Sigmoid colon (tissue), 4 donors: ENCODE measurements at regions not wholly inside any gene's neighbourhood (a gene's known extent, or its start where the extent isn't known, plus 50 kb on each side); places are given as distances from the start of the nearest gene placed in this dataset.

Experiments
- CTCF ChIP-seq, 4 experiments: fragments of 450-650 bp in 3 of 4; fragments of 200-600 bp in 1 of 4; IDR thresholded peaks; one replicate each; pipeline ENCODE4 v1.5.1; 2016 to 2019; ENCODE audit warnings: antibody characterized with exemption in 4 of 4, mild to moderate bottlenecking in 3 of 4, moderate library complexity in 2 of 4
- POLR2A ChIP-seq, 2 donors: fragments of 450-650 bp; IDR thresholded peaks; one replicate each; pipeline ENCODE4 v1.6.1; 2016; ENCODE audit warnings: antibody characterized with exemption in 2 of 2, mild to moderate bottlenecking in 2 of 2, moderate library complexity in 2 of 2
- POLR2AphosphoS5 ChIP-seq, 4 donors: sonication (generic); formaldehyde crosslinking; IDR thresholded peaks; one replicate each; pipeline ENCODE4 v1.6.1; 2017; ENCODE audit warnings: antibody characterized with exemption in 4 of 4

GRCh38 chr1:195769461-195769860 is 838.8 kb downstream of the KCNT2 start:
- no peak for TF ChIP-seq CTCF (IDR thresholded peaks at IDR 0.05)
- TF ChIP-seq POLR2A (IDR thresholded peaks at IDR 0.05): no peak
- TF ChIP-seq POLR2AphosphoS5 (IDR thresholded peaks at IDR 0.05): no peak
